Right atrium auricular region (tissue), 2 donors: ENCODE measurements at regions not wholly inside any gene's neighbourhood (a gene's known extent, or its start where the extent isn't known, plus 50 kb on each side); places are given as distances from the start of the nearest gene placed in this dataset.
"Not testable (repeated sequence)": the region's sequence is repeated elsewhere in the genome, so short reads cannot be mapped to it uniquely, and the experiment has no call there.

ENCODE experiments used
- DNase-seq: peaks from one replicate; pipeline ENCODE4 v3.0.0-alpha.2; 2019; ENCODE audit warnings: low spot score
- H3K27ac ChIP-seq, 2 donors: fragments of 200-600 bp; sonication (generic); 1 replicate in 1 of 2; 2 replicates in 1 of 2; pipeline ENCODE4 v1.5.1; 2016 to 2019
- H3K27me3 ChIP-seq, 2 donors: fragments of 200-600 bp; sonication (generic); one replicate each; pipeline versions ENCODE4 v1.5.1 to v1.6.0; 2017 to 2019
- H3K36me3 ChIP-seq: fragments of 200-600 bp; sonication (generic); one replicate; pipeline ENCODE4 v1.5.1; 2016
- H3K4me1 ChIP-seq, 2 donors: fragments of 200-600 bp; sonication (generic); one replicate each; pipeline versions ENCODE4 v1.5.1 to v1.6.0; 2017 to 2019
- H3K4me3 ChIP-seq, 2 donors: fragments of 200-600 bp; sonication (generic); 1 replicate in 1 of 2; 2 replicates in 1 of 2; pipeline ENCODE4 v1.5.1; 2017 to 2019; ENCODE audit warnings: mild to moderate bottlenecking in 1 of 2, moderate library complexity in 1 of 2
- H3K9me3 ChIP-seq, 2 donors: fragments of 200-600 bp; sonication (generic); one replicate each; pipeline ENCODE4 v1.5.1; 2019
- TF ChIP-seq, protein P1 (sequence below), 2 donors: fragments of 200-600 bp; sonication (generic); IDR thresholded peaks; one replicate each; pipeline ENCODE4 v1.5.1; 2019; ENCODE audit warnings: antibody characterized with exemption in 2 of 2

DNA sequence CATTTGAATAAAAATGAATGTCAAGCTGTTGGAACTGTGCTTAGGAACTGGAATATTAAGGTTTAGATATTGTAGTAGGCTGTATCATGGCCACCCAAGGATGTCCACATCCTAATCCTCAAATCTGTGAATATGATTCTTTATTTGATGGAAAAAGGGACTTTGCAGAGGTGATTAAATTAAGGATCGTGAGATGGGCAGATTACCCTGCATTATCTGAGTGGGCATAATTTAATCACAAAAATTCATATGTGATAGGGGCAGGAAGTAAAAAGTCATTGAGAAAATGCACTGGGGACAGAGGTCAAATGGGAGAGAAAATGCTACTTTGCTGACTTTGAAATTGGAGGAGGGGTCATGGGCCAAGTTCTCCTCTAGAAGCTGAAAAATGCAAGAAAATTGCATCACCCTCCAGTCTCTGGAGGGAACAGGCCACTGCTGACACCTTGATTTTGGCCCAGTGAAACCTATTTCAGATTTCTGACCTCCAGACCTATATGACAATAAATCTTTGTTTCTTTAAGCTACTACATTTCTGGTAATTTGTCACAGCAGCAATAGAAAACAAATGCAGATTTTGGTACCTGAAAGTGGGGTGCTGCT, 521.4 kb downstream of the PCDH7 start:
- Histone ChIP-seq H3K9me3 (peaks cover 0 to 9% of the 10 kb centered on the region in 2 donors), H3K36me3 (no peaks in the 10 kb centered on the region), H3K27me3 (no peaks in the 10 kb centered on the region), H3K4me3 (no peak overlapping the region), H3K27ac (no peak overlapping the region), H3K4me1 (no peaks in the 10 kb centered on the region)
- TF ChIP-seq, protein P1, sequence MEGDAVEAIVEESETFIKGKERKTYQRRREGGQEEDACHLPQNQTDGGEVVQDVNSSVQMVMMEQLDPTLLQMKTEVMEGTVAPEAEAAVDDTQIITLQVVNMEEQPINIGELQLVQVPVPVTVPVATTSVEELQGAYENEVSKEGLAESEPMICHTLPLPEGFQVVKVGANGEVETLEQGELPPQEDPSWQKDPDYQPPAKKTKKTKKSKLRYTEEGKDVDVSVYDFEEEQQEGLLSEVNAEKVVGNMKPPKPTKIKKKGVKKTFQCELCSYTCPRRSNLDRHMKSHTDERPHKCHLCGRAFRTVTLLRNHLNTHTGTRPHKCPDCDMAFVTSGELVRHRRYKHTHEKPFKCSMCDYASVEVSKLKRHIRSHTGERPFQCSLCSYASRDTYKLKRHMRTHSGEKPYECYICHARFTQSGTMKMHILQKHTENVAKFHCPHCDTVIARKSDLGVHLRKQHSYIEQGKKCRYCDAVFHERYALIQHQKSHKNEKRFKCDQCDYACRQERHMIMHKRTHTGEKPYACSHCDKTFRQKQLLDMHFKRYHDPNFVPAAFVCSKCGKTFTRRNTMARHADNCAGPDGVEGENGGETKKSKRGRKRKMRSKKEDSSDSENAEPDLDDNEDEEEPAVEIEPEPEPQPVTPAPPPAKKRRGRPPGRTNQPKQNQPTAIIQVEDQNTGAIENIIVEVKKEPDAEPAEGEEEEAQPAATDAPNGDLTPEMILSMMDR (IDR thresholded peaks at IDR 0.05), result no peak
- DNase-seq, result no peak

DNA sequence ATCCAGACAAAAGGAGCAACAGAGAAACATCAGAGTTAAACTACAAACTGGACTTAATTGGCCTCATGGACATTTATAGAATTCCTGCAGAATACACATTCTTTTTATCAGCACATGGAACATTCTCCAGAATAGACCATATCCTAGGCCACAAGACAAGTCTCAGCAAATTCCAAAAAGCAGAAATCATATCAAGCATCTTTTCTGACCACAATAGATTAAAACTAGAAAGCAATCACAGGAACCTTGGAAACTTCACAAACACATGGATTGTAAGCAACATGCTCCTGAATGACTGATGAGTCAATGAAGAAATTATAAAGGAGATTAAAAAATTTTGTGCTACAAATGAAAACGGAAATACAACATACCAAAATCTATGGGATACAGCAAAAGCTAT, 526.7 kb downstream of the PCDH7 start:
- TF ChIP-seq, protein P1 (IDR thresholded peaks at IDR 0.05), result no peak
- Histone ChIP-seq H3K9me3 (no peaks in the 10 kb centered on the region), H3K27ac (no peak overlapping the region), H3K36me3 (no peaks in the 10 kb centered on the region), H3K27me3 (no peaks in the 10 kb centered on the region), H3K4me3 (no peak overlapping the region), H3K4me1 (no peaks in the 10 kb centered on the region)
- DNase-seq, result no peak

DNA sequence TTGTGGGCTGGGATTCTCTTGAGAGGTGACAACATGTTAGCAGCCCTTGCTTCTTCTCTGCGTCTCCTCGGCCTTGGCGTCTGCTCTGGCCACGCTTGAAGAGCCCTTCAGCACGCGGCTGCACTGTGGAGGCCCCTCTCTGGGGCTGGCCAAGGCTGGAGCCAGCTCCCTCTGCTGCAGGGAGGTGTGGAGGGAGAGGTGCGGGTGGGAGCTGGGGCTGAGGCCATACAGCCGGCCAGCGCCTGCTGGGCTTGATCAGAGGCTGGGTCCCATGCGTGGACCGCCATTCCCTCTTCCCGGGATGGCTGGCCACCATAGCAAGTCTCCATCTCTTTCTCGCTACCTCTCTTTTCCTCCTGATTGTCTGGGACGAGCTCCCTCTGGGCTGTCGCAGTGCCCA, 539.0 kb downstream of the PCDH7 start:
- TF ChIP-seq, protein P1 (IDR thresholded peaks at IDR 0.05), result no peak
- Histone ChIP-seq H3K4me3 (no peak overlapping the region), H3K9me3 (no peaks in the 10 kb centered on the region), H3K4me1 (no peaks in the 10 kb centered on the region), H3K27ac (no peak overlapping the region), H3K36me3 (no peaks in the 10 kb centered on the region), H3K27me3 (no peaks in the 10 kb centered on the region)
- no peak for DNase-seq

DNA sequence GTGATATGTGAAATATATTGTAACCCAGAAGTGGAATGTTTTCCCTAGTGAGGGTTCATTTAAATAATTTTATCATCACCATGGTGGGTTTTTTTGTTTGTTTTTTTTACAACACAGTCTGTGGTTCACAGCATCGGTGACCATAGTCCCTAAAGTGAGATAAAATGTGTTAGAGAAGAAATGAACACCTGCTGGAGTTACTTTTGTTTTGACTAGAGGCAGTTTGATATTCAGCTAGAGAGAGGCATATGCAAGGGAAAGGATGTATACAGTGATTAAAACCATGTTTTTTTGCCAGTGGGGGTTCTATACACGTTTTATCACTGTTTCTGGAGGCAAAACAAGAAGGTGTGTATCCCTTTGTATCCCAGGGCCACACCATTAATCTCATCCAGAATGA, 541.5 kb downstream of the PCDH7 start:
- Histone ChIP-seq H3K27me3 (no peaks in the 10 kb centered on the region), H3K4me1 (no peaks in the 10 kb centered on the region), H3K36me3 (no peaks in the 10 kb centered on the region), H3K9me3 (no peaks in the 10 kb centered on the region), H3K4me3 (no peak overlapping the region), H3K27ac (no peak overlapping the region)
- no peak for DNase-seq
- TF ChIP-seq, protein P1 (IDR thresholded peaks at IDR 0.05), result no peak

DNA sequence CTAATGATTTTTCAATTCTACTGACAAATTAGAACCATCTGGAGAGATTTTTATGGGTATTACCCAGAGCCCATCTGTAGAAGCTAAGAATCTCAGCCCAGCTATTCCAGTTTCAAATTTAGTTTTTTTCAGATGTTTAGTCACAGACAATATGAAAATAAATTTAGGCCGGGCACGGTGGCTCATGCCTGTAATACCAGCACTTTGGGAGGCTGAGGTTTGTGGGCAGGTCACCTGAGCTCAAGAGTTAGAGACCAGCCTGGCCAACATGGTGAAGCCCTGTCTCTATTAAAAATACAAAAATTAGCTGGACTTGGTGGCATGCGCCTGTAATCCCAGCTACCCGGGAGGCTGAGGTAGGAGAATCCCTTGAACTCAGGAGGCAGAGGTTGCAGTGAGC, 545.9 kb downstream of the PCDH7 start:
- not testable (repeated sequence) for H3K4me1 ChIP-seq, H3K27ac ChIP-seq, H3K36me3 ChIP-seq, H3K27me3 ChIP-seq, DNase-seq, H3K4me3 ChIP-seq, H3K9me3 ChIP-seq

DNA sequence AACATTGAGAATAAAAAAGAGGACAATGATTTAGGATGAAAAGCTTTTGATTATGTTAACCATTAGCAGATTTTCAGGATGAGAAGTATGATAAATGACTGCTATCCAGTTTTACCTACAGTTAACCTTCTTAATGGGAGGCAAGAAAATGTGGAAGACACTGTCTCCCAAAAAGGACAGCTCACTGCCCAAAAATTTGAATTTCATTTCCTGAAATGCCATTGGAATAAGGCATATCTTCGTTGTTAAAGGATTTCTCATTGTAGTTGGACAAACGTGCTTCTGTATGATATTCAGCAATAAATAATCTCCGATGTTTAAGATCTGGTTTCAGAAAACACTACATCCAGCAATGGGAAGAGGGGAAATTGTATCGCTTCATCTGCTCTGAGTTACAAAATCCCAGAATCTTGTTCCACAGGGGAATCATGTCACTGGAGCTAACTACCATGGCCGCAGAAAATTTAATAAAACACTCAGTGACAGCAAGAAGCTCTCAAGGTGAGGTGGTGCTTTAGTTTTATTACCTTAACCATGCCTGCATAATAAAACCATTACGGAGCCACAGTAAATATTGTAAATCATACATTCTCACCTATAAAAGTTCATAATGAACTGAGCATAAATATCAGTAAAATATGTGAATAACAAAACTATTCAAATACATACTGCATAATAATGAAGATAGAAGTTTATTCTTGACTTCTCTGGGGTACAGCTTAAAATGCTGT, 552.3 kb downstream of the PCDH7 start:
- Histone ChIP-seq H3K27ac (no peak overlapping the region), H3K27me3 (no peaks in the 10 kb centered on the region), H3K9me3 (no peaks in the 10 kb centered on the region), H3K36me3 (no peaks in the 10 kb centered on the region), H3K4me1 (no peaks in the 10 kb centered on the region), H3K4me3 (no peak overlapping the region)
- no peak for DNase-seq
- TF ChIP-seq, protein P1 (IDR thresholded peaks at IDR 0.05), result no peak
